GM21447 (cell line): ENCODE measurements at regions not wholly inside any gene's neighbourhood (a gene's known extent, or its start where the extent isn't known, plus 50 kb on each side); places are given as distances from the start of the nearest gene placed in this dataset.
"Not testable (repeated sequence)": the region's sequence is repeated elsewhere in the genome, so short reads cannot be mapped to it uniquely, and the experiment has no call there.

Experiments
- ATAC-seq: cut with Tn5 transposase; IDR thresholded peaks from one replicate; pipeline ENCODE4 v1.9.1; 2021; ENCODE audit not compliant: unreplicated experiment

- ATAC-seq, result not testable (repeated sequence)
Measured at GRCh38 chr1:219863816-219864215, 64.5 kb downstream of the SLC30A10 start.

DNA sequence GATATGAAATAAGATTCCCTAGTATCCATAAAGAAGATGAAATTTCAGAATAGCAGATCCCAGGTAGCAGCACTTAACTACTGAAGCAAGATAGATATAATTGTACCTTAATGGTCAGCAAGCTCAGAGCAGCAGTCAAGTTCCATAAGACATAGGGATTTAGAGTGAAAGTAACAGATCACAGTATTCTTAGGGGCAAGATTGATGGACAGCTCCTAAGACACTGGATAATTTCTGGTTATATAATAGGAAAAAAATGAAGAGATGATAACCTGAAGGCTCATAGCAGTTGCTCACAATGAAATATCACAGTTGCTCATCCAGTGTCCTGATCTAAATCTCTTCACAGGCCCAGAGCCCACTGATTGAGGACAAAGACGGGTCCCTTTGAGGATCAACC is 66.0 kb downstream of the SLC30A10 start:
- no peak for ATAC-seq

DNA sequence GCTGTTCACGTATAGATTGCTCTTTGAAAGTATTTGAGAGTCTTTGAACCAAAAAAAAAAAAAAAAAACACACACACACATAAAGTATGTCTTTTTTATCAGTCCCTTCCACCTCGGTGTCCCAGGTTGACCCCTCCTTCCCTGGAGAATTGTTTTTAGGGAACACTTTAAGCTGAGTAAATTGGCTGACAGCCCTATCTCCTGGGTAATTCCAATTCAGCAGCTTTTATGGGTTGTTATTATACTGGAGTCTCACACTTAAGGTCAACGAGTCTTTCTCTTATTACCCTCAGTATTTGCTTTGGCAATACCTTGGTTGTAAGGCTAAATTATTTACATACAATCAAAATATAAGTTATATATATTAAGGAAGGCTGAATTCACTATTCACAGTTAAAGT is 69.4 kb downstream of the SLC30A10 start:
- ATAC-seq, result no peak

- no peak for ATAC-seq
Measured at GRCh38 chr1:219847215-219847855, 81.0 kb downstream of the SLC30A10 start.

DNA sequence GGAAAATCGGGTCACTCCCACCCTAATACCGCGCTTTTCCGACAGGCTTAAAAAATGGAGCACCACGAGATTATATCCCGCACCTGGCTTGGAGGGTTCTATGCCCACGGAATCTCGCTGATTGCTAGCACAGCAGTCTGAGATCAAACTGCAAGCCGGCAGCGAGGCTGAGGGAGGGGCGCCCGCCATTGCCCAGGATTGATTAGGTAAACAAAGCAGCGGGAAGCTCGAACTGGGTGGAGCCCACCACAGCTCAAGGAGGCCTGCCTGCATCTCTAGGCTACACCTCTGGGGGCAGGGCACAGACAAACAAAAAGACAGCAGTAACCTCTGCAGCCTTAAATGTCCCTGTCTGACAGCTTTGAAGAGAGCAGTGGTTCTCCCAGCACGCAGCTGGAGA is 88.8 kb downstream of the SLC30A10 start:
- ATAC-seq, result not testable (repeated sequence)

GRCh38 chr1:219837994-219838294 is 90.4 kb downstream of the SLC30A10 start:
- no peak for ATAC-seq

DNA sequence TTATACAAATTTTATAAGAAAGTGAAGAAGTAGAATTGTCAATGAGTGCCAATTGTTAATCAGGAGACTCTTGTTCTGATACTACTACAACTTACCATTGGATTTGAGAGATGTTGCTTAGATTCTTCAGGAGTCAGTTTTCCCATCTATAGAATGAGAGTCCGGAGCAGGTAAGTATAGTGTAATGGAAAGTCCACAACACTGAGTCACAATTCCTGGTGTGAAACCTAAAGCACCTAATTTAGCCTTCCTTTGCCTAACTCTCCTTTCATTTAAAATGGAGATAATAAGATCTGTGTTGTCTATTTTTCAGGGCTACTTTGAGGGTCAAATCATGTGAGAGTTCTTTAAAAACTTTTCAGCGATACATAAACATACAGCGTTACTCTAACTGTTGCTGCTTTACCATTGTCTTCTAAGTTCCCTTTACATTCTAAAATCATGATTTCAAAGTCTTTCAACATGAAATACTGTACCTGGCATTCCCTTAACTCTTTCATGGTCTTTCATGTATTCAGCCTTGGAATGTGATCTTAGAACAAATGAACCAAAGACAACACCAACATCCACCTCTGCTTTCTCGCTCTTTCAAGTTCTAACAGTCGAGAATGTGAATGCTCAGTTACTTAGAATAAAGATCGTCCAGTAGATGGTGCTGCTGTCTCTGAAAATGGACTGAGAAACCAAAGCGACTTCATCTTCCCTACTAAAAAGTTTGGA is 90.9 kb downstream of the SLC30A10 start:
- no peak for ATAC-seq

- ATAC-seq, result no peak
Measured at GRCh38 chr1:219834314-219834917, 93.9 kb downstream of the SLC30A10 start.

GRCh38 chr1:219833214-219833815 is 95.0 kb downstream of the SLC30A10 start:
- ATAC-seq, result no peak

DNA sequence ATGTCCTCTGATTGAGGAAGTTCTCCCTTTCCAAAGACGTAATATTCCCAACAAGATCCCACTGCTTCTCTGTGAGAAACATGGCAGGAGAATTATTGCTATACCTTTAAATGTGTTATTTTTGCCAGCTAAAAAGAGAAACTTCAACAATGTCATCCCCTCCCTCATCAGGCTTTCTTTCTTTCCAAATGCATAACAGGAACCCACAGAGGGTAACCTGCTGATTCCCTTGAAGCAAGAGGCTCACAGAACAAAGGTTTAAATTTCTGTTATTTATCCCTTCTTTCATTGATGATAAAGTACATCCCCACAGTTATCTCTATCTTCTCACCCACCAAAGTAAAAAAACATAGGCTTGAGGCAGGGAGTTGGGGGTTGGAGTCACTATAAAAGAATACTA is 102.1 kb downstream of the SLC30A10 start:
- ATAC-seq, result no peak

- ATAC-seq, result no peak
Measured at GRCh38 chr1:219825355-219825754, 103.0 kb downstream of the SLC30A10 start.

DNA sequence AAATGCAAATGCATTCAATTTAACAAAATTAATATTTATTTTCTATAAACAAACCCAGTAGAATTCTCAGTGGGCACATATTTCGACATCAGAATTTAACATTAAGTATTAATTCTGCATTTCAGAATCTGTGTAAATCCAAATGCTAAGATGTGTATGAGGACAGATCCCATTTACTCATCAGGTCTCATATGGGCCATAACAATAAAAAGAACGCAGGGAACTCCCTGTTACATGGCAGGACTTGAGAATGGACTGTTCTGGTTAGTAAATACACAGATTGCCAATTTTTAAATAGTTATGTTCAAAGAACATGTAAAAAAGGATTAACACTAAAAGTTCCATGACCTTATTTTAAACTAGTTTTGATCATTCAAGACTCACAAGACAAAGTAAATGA is 104.0 kb downstream of the SLC30A10 start:
- ATAC-seq, result no peak

GRCh38 chr1:219820551-219820950 is 107.8 kb downstream of the SLC30A10 start:
- no peak for ATAC-seq

- ATAC-seq, result no peak
Measured at GRCh38 chr1:219817914-219818313, 110.4 kb downstream of the SLC30A10 start.

DNA sequence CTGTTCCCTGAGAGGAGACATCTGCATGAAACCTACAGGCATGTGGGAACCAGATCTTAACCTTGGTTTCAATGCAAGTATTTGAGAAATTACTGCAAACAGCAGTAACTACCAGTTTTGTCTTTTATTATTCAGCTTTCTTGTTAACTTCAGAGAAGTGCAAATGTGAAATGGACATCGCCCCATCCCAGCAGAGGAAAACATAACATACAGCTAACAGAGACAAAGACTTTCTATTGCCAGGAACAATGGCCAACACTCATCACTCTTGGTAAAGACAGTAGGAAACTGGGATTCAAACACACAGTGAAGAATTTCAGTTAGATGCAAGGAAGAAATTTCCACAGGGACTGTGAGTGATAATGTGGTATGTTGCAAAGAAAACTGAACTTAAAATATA is 115.1 kb downstream of the SLC30A10 start:
- no peak for ATAC-seq

DNA sequence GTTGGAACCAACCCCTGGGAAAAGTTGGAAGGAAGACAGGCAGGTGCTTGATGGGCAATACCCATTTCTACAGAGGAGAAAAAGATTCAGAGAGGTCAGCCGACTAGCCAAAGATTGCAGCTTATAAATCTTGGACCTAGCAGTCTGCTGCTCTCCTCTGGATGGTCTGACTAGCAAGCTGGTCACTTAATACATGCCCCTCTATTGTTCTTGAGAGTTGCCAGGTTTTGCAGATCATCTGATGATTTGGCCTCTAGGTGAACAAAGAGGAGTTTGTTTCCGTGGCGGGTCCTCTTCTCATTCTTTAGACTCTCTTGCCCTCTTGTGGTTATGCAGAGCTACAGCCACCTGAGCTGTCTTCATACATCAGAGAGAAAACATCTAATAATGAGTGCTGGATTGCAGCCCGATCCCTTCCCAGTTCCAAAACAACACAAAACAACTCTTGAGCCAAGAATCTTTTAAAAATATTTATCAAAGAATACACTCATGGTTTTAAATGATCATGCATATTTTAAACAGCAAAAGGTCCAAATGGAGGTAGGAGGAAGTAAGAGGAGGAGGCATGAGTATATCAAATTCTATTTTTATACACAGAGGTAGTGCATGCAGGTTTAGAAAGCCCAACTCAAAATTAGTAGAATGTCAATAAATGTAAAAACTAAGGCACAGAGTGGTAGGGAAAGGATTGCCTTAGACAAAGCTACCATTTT is 115.7 kb downstream of the SLC30A10 start:
- ATAC-seq, result peak; percentile 95

DNA sequence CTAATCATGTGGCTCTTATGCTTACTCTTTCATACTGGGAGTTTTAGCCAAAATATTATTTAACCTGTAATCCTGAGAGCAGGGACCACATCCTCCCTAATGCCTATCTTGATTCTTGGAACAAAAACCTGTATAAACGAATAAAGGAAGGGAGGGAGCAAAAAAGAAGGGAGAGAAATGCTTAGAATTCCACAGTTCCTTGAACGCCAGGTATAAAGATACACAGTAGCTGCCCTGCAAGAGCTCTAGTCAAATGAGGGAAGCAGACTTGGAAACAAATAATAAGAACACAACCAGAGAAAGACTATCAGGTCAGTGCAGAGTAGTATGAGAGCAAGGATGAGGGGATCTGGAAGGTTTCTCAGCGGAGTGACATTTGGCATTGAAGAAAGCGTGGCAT is 116.3 kb downstream of the SLC30A10 start:
- no peak for ATAC-seq

DNA sequence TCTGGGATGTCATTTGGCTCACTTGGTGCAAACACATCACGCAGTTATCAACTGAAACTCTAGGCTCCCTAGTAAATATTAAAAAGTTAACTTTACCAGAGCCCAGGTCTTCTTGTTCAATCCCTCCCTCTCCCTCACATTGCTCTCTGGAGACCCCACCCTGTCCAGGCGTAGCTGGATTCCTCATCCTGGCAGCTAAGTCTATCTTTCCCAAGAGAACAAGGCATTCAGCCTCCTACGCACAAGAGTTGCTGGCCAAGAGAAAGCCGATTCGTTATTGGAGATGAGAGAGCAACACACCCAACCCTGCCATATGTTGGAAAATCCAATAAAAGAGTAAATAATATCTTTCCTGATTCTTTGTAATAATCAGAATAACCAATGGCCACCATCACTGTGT is 117.9 kb downstream of the SLC30A10 start:
- no peak for ATAC-seq

DNA sequence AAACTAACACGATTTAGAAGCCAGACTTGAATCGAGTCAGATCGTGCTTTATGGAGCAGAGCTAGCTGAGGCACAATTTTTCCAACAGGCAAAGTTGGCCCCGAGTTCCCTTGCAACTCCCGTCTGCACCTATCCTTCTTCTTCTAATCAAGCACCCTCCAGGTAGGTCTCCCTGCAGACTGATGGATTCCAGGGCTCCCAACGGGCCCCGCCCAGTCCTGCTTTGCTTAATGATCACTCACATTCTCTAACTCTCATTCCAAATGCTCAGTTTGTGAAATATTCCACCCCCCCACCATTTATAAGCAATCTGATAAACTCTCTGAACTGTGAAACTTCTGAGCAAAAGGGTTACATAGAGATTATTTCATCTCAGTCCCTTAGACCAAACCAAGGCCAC is 119.6 kb downstream of the SLC30A10 start:
- ATAC-seq, result no peak

GRCh38 chr1:219806642-219807041 is 121.7 kb downstream of the SLC30A10 start:
- ATAC-seq, result no peak

- ATAC-seq, result no peak
Measured at GRCh38 chr1:219806020-219806419, 122.3 kb downstream of the SLC30A10 start.

GRCh38 chr1:219805191-219805590 is 123.2 kb downstream of the SLC30A10 start:
- no peak for ATAC-seq
